BLaER1 (cell line): ENCODE measurements at regions not wholly inside any gene's neighbourhood (a gene's known extent, or its start where the extent isn't known, plus 50 kb on each side); places are given as distances from the start of the nearest gene placed in this dataset.
A peak's percentile ranks its signal among the peaks of the same experiment; 100 is the strongest.
"Not testable (repeated sequence)": the region's sequence is repeated elsewhere in the genome, so short reads cannot be mapped to it uniquely, and the experiment has no call there.

ENCODE experiments used
- H3K27ac ChIP-seq: shearing (Covaris generic); formaldehyde crosslinking; 2 replicates; pipeline ENCODE4 v1.8.1; 2022
- H3K27me3 ChIP-seq: shearing (Covaris generic); formaldehyde crosslinking; 2 replicates; pipeline ENCODE4 v1.8.1; 2022
- H3K36me3 ChIP-seq: shearing (Covaris generic); formaldehyde crosslinking; 2 replicates; pipeline ENCODE4 v1.8.1; 2022
- H3K4me1 ChIP-seq: shearing (Covaris generic); formaldehyde crosslinking; 2 replicates; pipeline ENCODE4 v1.8.1; 2022
- H3K4me2 ChIP-seq: shearing (Covaris generic); formaldehyde crosslinking; 2 replicates; pipeline ENCODE4 v1.8.1; 2022
- H3K4me3 ChIP-seq: shearing (Covaris generic); formaldehyde crosslinking; 2 replicates; pipeline ENCODE4 v1.8.1; 2022
- H3K9ac ChIP-seq: shearing (Covaris generic); formaldehyde crosslinking; 2 replicates; pipeline ENCODE4 v1.8.1; 2022
- H3K9me3 ChIP-seq: shearing (Covaris generic); formaldehyde crosslinking; 2 replicates; pipeline ENCODE4 v1.8.1; 2022
- H4K20me1 ChIP-seq: shearing (Covaris generic); formaldehyde crosslinking; 2 replicates; pipeline ENCODE4 v1.8.1; 2022
- Cebpa-rat ChIP-seq: shearing (Covaris generic); IDR thresholded peaks from 2 replicates; pipeline ENCODE4 v1.8.1; 2022

- no peak overlapping the region for H3K4me3 ChIP-seq
These were observed 965.9 kb upstream of the ROBO1 start for GRCh38 chr3:80733522-80734176.

DNA sequence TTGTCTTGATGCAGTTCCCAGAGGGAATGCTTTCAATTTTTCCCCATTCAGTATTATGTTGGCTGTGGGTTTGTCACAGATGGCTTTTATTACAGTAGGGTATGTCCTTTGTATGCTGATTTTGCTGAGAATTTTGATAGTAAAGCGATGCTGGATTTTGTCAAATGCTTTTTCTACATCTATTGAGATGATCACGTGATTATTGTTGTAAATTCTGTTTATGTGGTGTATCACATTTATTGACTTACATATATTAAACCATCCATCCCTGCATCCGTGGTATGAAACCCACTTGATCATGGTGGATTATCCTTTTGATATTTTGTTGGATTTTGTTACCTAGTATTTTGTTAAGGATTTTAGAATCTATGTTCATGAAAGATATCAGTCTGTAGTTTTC, 959.8 kb upstream of the ROBO1 start:
- not testable (repeated sequence) for H3K4me3 ChIP-seq, H3K4me1 ChIP-seq, H3K9me3 ChIP-seq, H3K27me3 ChIP-seq, H3K27ac ChIP-seq, H4K20me1 ChIP-seq, H3K9ac ChIP-seq, H3K36me3 ChIP-seq, H3K4me2 ChIP-seq

More at GRCh38 chr3:80733522-80734176, 965.9 kb upstream of the ROBO1 start:
- Histone ChIP-seq H3K4me2 (no peak overlapping the region), H3K4me1 (no peaks in the 10 kb centered on the region), H3K27ac (no peak overlapping the region), H3K36me3 (no peaks in the 10 kb centered on the region), H3K27me3 (no peaks in the 10 kb centered on the region), H3K9me3 (no peaks in the 10 kb centered on the region), H4K20me1 (no peaks in the 10 kb centered on the region), H3K9ac (no peak overlapping the region)
- no peak for TF ChIP-seq Cebpa-rat

- H3K4me3 ChIP-seq, H3K27ac ChIP-seq, H3K4me2 ChIP-seq, H3K4me1 ChIP-seq, H4K20me1 ChIP-seq, H3K9ac ChIP-seq, H3K27me3 ChIP-seq, H3K36me3 ChIP-seq: not testable (repeated sequence)
- peaks cover 17% of the 10 kb centered on the region for H3K9me3 ChIP-seq
These were observed 942.0 kb upstream of the ROBO1 start for GRCh38 chr3:80709597-80710322.

DNA sequence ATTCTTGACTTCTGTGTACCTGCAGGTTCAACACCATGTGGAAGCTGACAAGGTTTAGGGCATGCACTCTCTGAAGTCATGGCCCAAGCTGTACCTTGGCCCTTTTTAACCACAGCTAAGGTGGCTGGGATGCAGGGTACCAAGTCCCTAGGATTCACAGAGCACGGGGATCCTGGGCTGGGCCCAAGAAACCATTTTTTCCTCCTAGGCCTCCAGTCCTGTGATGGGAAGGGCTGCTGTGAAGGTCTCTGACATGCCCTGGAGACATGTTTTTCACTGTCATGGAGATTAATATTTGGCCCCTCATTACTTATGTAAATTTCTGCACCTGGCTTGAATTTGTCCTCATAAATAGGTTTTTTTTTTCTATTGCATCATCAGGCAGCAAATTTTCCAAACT, 937.5 kb upstream of the ROBO1 start:
- Histone ChIP-seq H3K9ac (no peak overlapping the region), H4K20me1 (no peaks in the 10 kb centered on the region), H3K36me3 (no peaks in the 10 kb centered on the region), H3K4me2 (no peak overlapping the region), H3K4me1 (no peaks in the 10 kb centered on the region), H3K4me3 (no peak overlapping the region), H3K9me3 (peaks cover 24% of the 10 kb centered on the region), H3K27me3 (no peaks in the 10 kb centered on the region), H3K27ac (no peak overlapping the region)
- TF ChIP-seq Cebpa-rat: no peak

GRCh38 chr3:80701349-80701748, 933.6 kb upstream of the ROBO1 start:
- no peaks in the 10 kb centered on the region for H3K27me3 ChIP-seq
- no peaks in the 10 kb centered on the region for H3K4me1 ChIP-seq
- H4K20me1 ChIP-seq: no peaks in the 10 kb centered on the region
- no peak overlapping the region for H3K27ac ChIP-seq
- no peak overlapping the region for H3K9ac ChIP-seq
- no peak overlapping the region for H3K4me2 ChIP-seq
- TF ChIP-seq Cebpa-rat: no peak
- peaks cover 23% of the 10 kb centered on the region for H3K9me3 ChIP-seq
- H3K4me3 ChIP-seq: no peak overlapping the region
- H3K36me3 ChIP-seq: no peaks in the 10 kb centered on the region

- no peaks in the 10 kb centered on the region for H3K27me3 ChIP-seq
- no peaks in the 10 kb centered on the region for H4K20me1 ChIP-seq
- no peak overlapping the region for H3K9ac ChIP-seq
- H3K4me3 ChIP-seq: no peak overlapping the region
- H3K9me3 ChIP-seq: no peaks in the 10 kb centered on the region
- no peak for TF ChIP-seq Cebpa-rat
- H3K27ac ChIP-seq: no peak overlapping the region
- no peaks in the 10 kb centered on the region for H3K36me3 ChIP-seq
- no peak overlapping the region for H3K4me2 ChIP-seq
- H3K4me1 ChIP-seq: no peaks in the 10 kb centered on the region
These were observed 929.5 kb upstream of the ROBO1 start for GRCh38 chr3:80697291-80697690.

GRCh38 chr3:80696280-80696679, 928.5 kb upstream of the ROBO1 start:
- TF ChIP-seq Cebpa-rat: no peak
- Histone ChIP-seq H3K4me3 (no peak overlapping the region), H3K36me3 (no peaks in the 10 kb centered on the region), H3K4me2 (no peak overlapping the region), H3K9me3 (no peaks in the 10 kb centered on the region), H4K20me1 (no peaks in the 10 kb centered on the region), H3K9ac (no peak overlapping the region), H3K27me3 (no peaks in the 10 kb centered on the region), H3K27ac (no peak overlapping the region), H3K4me1 (no peaks in the 10 kb centered on the region)

DNA sequence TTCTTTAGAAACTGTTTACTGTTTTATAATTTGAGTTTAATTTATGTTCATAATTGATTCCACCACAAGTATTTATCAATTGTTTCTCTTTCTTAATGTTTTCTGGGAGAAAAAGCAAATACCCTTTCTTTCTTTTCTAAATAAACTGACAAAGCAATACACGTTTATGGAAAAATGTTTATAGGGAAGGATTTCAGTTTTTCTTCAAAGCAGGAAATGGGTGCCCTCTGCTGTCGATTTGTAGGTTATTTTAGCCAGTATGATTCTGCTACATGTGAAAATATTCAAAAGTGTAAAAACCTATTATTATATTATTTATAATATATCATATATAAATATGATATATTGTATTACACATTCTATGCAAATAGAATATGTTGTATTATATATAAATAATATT, 921.0 kb upstream of the ROBO1 start:
- no peak for TF ChIP-seq Cebpa-rat
- no peaks in the 10 kb centered on the region for H3K36me3 ChIP-seq
- no peak overlapping the region for H3K4me2 ChIP-seq
- no peaks in the 10 kb centered on the region for H4K20me1 ChIP-seq
- H3K9ac ChIP-seq: no peak overlapping the region
- H3K27me3 ChIP-seq: no peaks in the 10 kb centered on the region
- no peaks in the 10 kb centered on the region for H3K9me3 ChIP-seq
- no peak overlapping the region for H3K27ac ChIP-seq
- no peak overlapping the region for H3K4me3 ChIP-seq
- no peaks in the 10 kb centered on the region for H3K4me1 ChIP-seq

DNA sequence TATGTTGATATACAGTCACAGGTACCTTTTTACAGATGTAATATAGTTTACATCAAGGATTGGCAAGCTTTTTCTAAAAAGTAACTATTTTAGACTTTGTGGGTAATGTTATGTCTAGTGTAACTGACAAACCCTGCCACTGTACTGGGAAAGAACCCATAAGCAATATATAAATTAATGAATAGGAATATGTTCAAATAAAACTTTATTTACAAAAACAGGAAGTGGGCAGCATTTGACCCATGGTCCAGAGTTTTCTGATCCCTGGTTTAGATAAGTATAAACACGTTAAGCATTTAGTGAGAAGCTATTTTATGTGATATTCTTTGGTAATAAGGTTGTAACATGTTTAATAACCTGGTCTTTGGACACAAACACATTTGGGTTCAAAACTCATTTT, 915.2 kb upstream of the ROBO1 start:
- Histone ChIP-seq H3K9me3 (no peaks in the 10 kb centered on the region), H3K9ac (no peak overlapping the region), H3K27me3 (no peaks in the 10 kb centered on the region), H3K36me3 (no peaks in the 10 kb centered on the region), H3K4me2 (no peak overlapping the region), H3K4me3 (no peak overlapping the region), H3K4me1 (peaks cover 7% of the 10 kb centered on the region), H3K27ac (no peak overlapping the region), H4K20me1 (no peaks in the 10 kb centered on the region)
- TF ChIP-seq Cebpa-rat: no peak

DNA sequence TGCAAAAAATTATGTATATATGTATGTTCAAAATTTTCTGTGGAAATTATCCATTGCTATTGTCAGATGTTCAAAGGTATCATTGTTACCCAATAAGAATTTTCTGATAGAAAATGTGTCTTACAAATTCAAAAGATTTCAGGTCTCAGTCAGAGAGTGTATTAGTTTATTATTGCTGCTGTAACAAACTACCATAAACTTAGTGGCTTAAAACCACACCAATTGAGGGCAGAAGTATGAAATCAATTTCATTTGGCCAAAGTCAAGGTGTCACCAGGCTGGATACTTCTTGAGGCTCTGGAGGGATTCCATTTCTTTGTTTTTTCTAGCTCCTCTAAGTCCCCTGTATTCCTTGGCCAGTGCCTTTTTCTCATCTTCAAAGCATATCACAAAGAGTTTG, 914.4 kb upstream of the ROBO1 start:
- no peaks in the 10 kb centered on the region for H3K9me3 ChIP-seq
- H3K36me3 ChIP-seq: no peaks in the 10 kb centered on the region
- no peak overlapping the region for H3K4me2 ChIP-seq
- H3K27me3 ChIP-seq: no peaks in the 10 kb centered on the region
- TF ChIP-seq Cebpa-rat: no peak
- no peaks in the 10 kb centered on the region for H4K20me1 ChIP-seq
- no peak overlapping the region for H3K9ac ChIP-seq
- H3K4me1 ChIP-seq: peaks cover 14% of the 10 kb centered on the region
- H3K4me3 ChIP-seq: no peak overlapping the region
- H3K27ac ChIP-seq: no peak overlapping the region

- no peaks in the 10 kb centered on the region for H3K27me3 ChIP-seq
- no peak overlapping the region; the same call in 1 of the 2 replicates for H3K9ac ChIP-seq
- peak overlapping the region; percentile 53 for H3K4me2 ChIP-seq
- TF ChIP-seq Cebpa-rat: no peak
- no peak overlapping the region for H3K4me3 ChIP-seq
- no peaks in the 10 kb centered on the region for H3K36me3 ChIP-seq
- no peaks in the 10 kb centered on the region for H3K9me3 ChIP-seq
- H4K20me1 ChIP-seq: no peaks in the 10 kb centered on the region
- H3K27ac ChIP-seq: peak overlapping the region; percentile 14; the same call in 1 of the 2 replicates
- peaks cover 18% of the 10 kb centered on the region for H3K4me1 ChIP-seq
These were observed 910.0 kb upstream of the ROBO1 start for GRCh38 chr3:80677796-80678195.
